Natural killer cell treated with Interleukin-12 subunit alpha and Interleukin-12 subunit beta and Interleukin-15 and Interleukin-18, amount 100 ng/mL, for 72 hours (primary cell): ENCODE measurements at regions not wholly inside any gene's neighbourhood (a gene's known extent, or its start where the extent isn't known, plus 50 kb on each side); places are given as distances from the start of the nearest gene placed in this dataset.
"Not testable (repeated sequence)": the region's sequence is repeated elsewhere in the genome, so short reads cannot be mapped to it uniquely, and the experiment has no call there.

ENCODE experiments used
- ATAC-seq, 2 donors: fragments of 150-1000 bp; cut with Tn5 transposase in 1 of 2; sonication (Bioruptor Pico), chemical (Tn5 transposase) in 1 of 2; 2 replicates each; pipeline ENCODE4 v1.10.0; 2021
- DNase-seq: peaks from one replicate; pipeline ENCODE4 v3.0.0; 2022; ENCODE audit warnings: low spot score
- H3K27ac Mint-ChIP-seq, 2 donors: 1 replicate in 1 of 2; 2 replicates in 1 of 2; pipeline ENCODE4 v1.8.0; 2022; ENCODE audit warnings: mixed read lengths in 2 of 2, mild to moderate bottlenecking in 1 of 2, moderate library complexity in 1 of 2
- H3K27me3 Mint-ChIP-seq, 2 donors: 1 replicate in 1 of 2; 2 replicates in 1 of 2; pipeline ENCODE4 v1.8.0; 2022; ENCODE audit warnings: mixed read lengths in 2 of 2
- H3K36me3 Mint-ChIP-seq: one replicate; pipeline ENCODE4 v1.8.0; 2022; ENCODE audit warnings: mixed read lengths
- H3K4me1 Mint-ChIP-seq, 2 donors: 1 replicate in 1 of 2; 2 replicates in 1 of 2; pipeline ENCODE4 v1.8.0; 2022; ENCODE audit warnings: low read depth in 2 of 2, mixed read lengths in 2 of 2, mild to moderate bottlenecking in 1 of 2
- H3K4me3 Mint-ChIP-seq: one replicate; pipeline ENCODE4 v1.8.0; 2022; ENCODE audit warnings: mixed read lengths
- H3K9me3 Mint-ChIP-seq: 2 replicates; pipeline ENCODE4 v1.8.0; 2022; ENCODE audit warnings: mixed read lengths

DNA sequence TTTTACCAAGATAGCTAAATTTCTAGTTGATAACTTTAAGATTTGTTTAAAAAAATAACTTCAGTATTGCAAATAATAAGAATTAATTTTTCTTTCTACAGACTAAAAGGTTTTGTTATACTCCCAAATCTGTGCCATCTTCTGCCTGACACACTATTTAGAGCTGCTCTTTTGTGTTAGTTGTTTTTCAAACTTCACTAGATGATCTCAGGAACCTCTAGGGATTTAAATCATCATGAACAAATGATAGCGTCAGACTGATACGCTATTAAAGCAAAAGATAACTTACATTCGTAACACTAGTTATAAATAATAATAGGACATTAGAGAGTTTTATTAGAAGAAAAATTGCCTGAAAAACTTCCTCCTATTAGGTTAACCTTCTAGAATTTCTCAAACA is 243.1 kb upstream of the CXADR start:
- ATAC-seq (no peak), DNase-seq (no peak)
- Mint-ChIP-seq H3K27me3 (no peaks in the 10 kb centered on the region), H3K4me3 (no peak overlapping the region), H3K4me1 (no peaks in the 10 kb centered on the region), H3K9me3 (peaks cover 24% of the 10 kb centered on the region), H3K27ac (no peak overlapping the region), H3K36me3 (peaks cover 6% of the 10 kb centered on the region)

DNA sequence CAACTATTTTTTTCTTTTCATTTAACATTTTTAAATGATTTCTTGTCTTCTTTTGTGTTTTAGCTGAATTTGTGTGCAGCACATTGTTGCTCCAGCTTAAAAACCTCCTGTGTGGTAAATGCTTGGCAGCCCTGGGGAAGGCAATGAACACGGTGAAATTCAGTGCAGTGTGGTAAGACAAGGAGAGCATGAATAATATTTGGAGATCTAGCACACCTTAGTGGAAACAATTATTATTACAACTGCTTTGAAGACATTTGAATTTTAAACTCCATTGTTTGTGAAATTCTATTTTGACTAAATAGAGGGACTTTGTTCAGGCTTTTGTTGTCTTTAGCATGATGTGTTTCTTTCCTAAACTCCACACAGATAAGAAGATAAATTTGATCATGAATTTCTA is 242.6 kb upstream of the CXADR start:
- no peak for DNase-seq
- no peaks in the 10 kb centered on the region for H3K4me1 Mint-ChIP-seq
- H3K27ac Mint-ChIP-seq: no peak overlapping the region
- no peak for ATAC-seq
- H3K27me3 Mint-ChIP-seq: no peaks in the 10 kb centered on the region
- H3K4me3 Mint-ChIP-seq: no peak overlapping the region
- H3K36me3 Mint-ChIP-seq: peaks cover 6% of the 10 kb centered on the region
- peaks cover 24% of the 10 kb centered on the region for H3K9me3 Mint-ChIP-seq

DNA sequence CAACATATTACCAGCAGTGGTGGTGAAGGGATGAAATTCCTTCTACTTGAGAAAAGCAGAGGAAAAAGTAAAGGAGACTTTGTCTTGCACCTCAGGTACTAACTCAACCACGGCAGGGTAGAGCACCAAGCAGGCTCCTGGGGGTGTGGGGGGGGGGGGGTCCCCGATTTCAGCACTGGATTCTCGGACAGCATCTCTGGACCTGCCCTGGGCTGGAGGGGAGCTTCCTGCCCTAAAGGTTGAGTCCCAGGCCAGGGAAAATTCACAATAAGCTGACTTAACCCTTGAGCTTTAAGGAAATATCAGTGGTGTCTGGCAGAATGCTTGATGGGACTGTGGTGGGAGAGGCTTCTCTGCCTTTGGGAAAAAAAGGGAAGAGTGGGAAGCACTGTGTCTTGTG is 233.2 kb upstream of the CXADR start:
- no peaks in the 10 kb centered on the region for H3K4me1 Mint-ChIP-seq

DNA sequence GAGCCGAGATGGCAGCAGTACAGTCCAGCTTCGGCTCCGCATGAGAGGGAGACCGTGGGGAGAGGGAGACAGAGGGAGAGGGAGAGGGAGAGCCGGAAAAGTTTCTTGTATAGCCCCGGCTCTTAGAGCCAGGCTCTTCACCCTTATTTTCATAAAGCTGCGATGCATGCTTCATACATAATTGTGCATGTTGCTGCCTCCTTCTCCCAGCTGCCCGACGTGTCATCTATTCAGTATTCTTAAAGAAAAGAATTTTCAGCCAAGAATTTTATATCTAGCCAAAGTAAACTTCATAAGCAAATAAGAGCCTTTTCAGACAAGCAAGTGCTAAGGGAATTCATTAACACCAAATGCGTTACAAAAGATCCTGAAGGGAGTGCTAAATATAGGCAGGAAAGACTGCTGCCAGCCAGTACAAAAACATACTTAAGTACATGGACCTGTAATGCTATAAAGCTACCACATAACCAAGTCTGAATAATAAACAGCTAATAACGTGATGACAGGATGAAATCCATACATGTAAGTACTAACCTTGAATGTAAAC is 219.8 kb upstream of the CXADR start:
- not testable (repeated sequence) for DNase-seq, ATAC-seq, H3K4me1 Mint-ChIP-seq, H3K27ac Mint-ChIP-seq, H3K36me3 Mint-ChIP-seq, H3K27me3 Mint-ChIP-seq, H3K4me3 Mint-ChIP-seq
- peaks cover 17% of the 10 kb centered on the region for H3K9me3 Mint-ChIP-seq

More for the DNA sequence above, 233.2 kb upstream of the CXADR start:
- no peak for DNase-seq
- no peak overlapping the region for H3K27ac Mint-ChIP-seq
- no peaks in the 10 kb centered on the region for H3K27me3 Mint-ChIP-seq
- peaks cover 11% of the 10 kb centered on the region for H3K36me3 Mint-ChIP-seq
- ATAC-seq: no peak
- no peak overlapping the region for H3K4me3 Mint-ChIP-seq
- H3K9me3 Mint-ChIP-seq: peaks cover 24% of the 10 kb centered on the region

DNA sequence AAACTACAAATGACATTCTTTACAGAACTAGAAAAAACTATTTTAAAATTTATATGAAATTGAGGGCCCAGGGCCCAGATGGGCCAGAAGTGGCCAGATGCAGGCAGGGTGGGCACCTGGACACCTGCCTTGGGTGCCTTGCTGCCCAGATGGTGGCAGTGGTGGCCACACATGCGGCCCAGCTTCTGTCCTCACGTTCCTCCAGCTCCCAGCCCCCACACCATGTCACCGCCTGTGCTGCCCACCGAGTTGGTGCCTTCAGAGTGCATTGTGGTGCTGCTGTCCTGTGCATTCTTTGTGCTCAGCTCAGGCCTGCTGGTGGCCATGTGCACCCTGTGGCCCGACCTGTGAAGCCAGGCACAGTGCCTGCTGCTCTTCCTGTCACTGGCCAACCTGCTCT is 216.8 kb upstream of the CXADR start:
- peaks cover 17% of the 10 kb centered on the region for H3K9me3 Mint-ChIP-seq
- ATAC-seq (no peak), DNase-seq (no peak)
- H3K27me3 Mint-ChIP-seq: no peaks in the 10 kb centered on the region
- no peak overlapping the region for H3K27ac Mint-ChIP-seq
- H3K4me3 Mint-ChIP-seq: no peak overlapping the region
- peaks cover 4% of the 10 kb centered on the region for H3K36me3 Mint-ChIP-seq
- H3K4me1 Mint-ChIP-seq: no peaks in the 10 kb centered on the region

DNA sequence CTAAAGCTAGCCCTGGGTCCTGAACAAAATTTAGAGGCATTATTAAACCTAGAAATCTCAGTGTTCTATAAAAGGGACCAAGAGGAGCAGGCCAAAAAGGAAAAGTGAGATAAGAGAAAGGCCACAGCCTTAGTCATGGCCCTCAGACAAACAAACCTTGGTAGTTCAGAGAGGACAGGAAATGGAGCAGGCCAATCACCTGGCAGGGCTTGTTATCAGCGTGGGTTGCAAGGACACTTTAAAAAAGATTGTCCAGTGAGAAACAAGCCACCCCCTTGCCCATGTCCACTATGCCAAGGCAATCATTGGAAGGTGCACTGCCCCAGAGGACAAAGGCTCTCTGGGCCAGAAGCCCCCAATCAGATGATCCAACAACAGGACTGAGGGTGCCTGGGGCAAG is 213.3 kb upstream of the CXADR start:
- not testable (repeated sequence) for H3K27ac Mint-ChIP-seq, H3K36me3 Mint-ChIP-seq, H3K4me3 Mint-ChIP-seq, H3K4me1 Mint-ChIP-seq, DNase-seq, H3K27me3 Mint-ChIP-seq, ATAC-seq
- peaks cover 16% of the 10 kb centered on the region for H3K9me3 Mint-ChIP-seq

DNA sequence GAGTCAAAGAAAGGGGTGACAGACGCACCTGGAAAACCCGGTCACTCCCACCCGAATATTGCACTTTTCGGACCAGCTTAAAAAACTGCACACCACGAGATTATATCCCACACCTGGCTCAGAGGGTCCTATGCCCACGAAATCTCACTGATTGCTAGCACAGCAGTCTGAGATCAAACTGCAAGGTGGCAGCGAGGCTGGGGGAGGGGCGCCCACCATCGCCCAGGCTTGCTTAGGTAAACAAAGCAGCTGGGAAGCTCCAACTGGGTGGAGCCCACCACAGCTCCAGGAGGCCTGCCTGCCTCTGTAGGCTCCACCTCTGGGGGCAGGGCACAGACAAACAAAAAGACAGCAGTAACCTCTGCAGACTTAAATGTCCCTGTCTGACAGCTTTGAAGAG is 185.1 kb upstream of the CXADR start:
- H3K27me3 Mint-ChIP-seq, H3K4me3 Mint-ChIP-seq, H3K4me1 Mint-ChIP-seq, H3K27ac Mint-ChIP-seq, ATAC-seq, DNase-seq: not testable (repeated sequence)
- Mint-ChIP-seq H3K36me3 (peaks cover 14% of the 10 kb centered on the region), H3K9me3 (peaks cover 11% of the 10 kb centered on the region)

DNA sequence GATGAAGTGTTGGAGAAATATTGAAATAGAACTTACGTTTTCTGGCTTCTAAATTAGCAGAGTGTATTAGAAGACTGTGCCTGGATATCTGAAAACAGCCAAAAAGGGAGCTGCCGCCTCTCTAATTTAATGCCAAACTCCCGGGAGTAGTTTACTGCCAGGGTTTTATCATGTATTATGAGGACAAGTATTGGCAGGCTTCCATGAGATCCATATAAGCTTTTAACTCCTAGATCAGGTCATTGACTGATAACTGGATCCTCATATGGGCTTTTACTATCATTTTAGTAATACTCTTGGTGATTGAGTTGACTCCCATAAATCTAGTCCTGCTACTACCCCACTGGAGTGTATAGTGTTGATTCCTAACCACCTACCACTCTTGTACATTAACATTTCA is 178.4 kb upstream of the CXADR start:
- H3K27me3 Mint-ChIP-seq: no peaks in the 10 kb centered on the region

DNA sequence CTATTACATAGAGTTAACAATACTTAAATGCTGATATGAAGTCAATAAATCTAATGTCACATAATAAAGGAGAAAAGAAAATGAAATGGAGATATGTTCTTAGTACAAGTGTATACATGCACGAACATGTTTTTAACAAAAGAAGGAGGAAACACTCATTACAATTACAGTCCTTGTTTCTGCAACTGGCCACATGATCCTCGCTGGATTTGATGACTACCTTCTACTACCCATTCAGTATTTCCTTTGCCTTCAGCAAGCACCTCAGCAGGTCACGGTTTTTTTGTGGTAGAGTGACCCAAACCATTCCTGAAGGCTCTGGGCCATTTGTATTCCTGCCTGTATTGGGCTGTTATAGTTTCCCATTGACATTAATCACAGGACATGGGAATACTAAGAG is 172.8 kb upstream of the CXADR start:
- H3K4me3 Mint-ChIP-seq: no peak overlapping the region
- ATAC-seq (no peak), DNase-seq (no peak)
- no peaks in the 10 kb centered on the region for H3K36me3 Mint-ChIP-seq
- H3K9me3 Mint-ChIP-seq: peaks cover 7% of the 10 kb centered on the region
- H3K27me3 Mint-ChIP-seq: no peaks in the 10 kb centered on the region
- no peak overlapping the region for H3K27ac Mint-ChIP-seq
- no peaks in the 10 kb centered on the region for H3K4me1 Mint-ChIP-seq

More for the DNA sequence above, 178.4 kb upstream of the CXADR start:
- peaks cover 5% of the 10 kb centered on the region for H3K36me3 Mint-ChIP-seq
- H3K27ac Mint-ChIP-seq: no peak overlapping the region
- H3K9me3 Mint-ChIP-seq: no peaks in the 10 kb centered on the region
- DNase-seq (no peak), ATAC-seq (no peak)
- H3K4me1 Mint-ChIP-seq: no peaks in the 10 kb centered on the region
- H3K4me3 Mint-ChIP-seq: no peak overlapping the region

DNA sequence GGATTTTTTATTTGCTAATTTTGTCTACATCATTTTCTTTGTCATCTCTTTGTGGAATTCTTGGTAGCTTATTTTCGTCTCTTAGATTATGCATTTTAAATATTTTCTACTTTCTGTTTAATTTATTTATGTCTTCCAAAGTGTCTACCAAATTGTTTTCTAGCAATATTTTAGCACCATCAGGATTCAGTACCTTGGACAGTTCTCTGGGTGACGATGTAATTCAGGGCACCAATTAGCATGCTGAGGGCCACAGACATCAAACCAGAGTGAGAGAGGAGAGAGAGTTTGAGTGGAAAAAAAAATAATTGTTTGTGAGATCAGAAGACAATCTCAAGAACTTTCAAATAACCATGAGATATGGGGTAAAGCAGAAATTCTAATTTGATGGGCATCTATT is 169.8 kb upstream of the CXADR start:
- Mint-ChIP-seq H3K4me1 (no peaks in the 10 kb centered on the region), H3K4me3 (no peak overlapping the region), H3K27me3 (no peaks in the 10 kb centered on the region), H3K27ac (no peak overlapping the region), H3K9me3 (peaks cover 7% of the 10 kb centered on the region), H3K36me3 (no peaks in the 10 kb centered on the region)
- DNase-seq (no peak), ATAC-seq (no peak)

DNA sequence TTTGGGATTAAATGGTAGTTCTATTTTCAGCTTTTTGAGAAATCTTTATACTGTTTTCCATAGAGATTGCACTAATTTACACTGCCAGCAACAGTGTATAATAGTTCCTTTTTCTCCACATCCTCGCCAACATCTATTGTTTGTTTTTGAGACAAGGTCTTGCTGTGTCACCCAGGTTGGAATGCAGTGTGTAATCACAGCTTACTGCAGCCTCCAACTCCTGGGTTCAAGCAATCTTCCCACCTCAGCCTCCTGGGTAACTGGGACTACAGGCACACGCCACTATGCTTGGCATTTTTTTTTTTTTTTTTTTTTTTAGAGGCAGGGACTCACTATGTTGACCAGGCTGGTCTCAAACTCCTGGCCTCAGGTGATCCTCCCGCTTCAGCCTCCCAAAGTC is 164.5 kb upstream of the CXADR start:
- Mint-ChIP-seq H3K36me3 (peaks cover 14% of the 10 kb centered on the region), H3K27me3 (no peaks in the 10 kb centered on the region), H3K27ac (no peak overlapping the region), H3K4me3 (no peak overlapping the region), H3K9me3 (peaks cover 8% of the 10 kb centered on the region), H3K4me1 (no peaks in the 10 kb centered on the region)
- DNase-seq: no peak
- ATAC-seq: no peak

DNA sequence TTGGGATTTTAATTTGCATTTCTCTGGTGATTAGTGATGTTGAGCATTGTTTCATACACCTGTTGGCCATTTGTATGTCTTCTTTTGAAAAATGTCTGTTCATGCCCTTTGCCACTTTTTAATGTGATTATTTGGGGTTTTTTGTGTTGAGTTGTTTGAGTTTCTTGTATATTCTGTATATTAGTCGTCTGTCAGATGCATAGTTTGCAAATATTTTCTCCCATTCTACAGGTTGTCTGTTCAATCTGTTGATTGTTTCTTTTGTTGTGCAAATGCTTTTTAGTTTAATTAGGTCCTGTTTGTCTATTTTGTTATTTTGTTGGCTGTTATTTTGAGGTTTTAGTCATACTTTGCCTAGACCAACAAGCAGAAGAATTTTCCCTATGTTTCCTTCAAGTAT is 164.0 kb upstream of the CXADR start:
- Mint-ChIP-seq H3K36me3 (peaks cover 14% of the 10 kb centered on the region), H3K9me3 (peaks cover 8% of the 10 kb centered on the region), H3K27me3 (no peaks in the 10 kb centered on the region), H3K27ac (no peak overlapping the region), H3K4me1 (no peaks in the 10 kb centered on the region), H3K4me3 (no peak overlapping the region)
- ATAC-seq (no peak), DNase-seq (no peak)

DNA sequence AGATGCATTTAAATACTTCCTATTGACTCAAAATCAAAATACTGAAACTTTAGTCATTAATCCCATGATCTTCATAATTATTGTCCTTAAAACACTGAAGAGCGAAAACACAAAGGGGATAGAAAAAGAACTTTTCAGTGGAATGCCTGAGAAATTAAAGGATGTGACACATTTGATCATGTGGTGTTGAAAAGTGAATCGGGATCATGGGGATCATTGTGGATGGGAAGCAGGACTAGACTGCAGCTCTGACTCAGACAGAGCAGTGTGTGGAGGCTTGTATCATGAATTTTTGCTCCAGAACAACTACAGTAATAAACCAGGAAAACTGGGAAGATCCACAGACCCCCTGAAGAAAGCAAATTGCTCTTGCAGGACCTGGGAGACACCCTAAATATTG is 161.1 kb upstream of the CXADR start:
- DNase-seq (no peak), ATAC-seq (no peak)
- Mint-ChIP-seq H3K27ac (no peak overlapping the region), H3K4me3 (no peak overlapping the region), H3K27me3 (no peaks in the 10 kb centered on the region), H3K9me3 (peaks cover 8% of the 10 kb centered on the region), H3K36me3 (peaks cover 14% of the 10 kb centered on the region), H3K4me1 (no peaks in the 10 kb centered on the region)

DNA sequence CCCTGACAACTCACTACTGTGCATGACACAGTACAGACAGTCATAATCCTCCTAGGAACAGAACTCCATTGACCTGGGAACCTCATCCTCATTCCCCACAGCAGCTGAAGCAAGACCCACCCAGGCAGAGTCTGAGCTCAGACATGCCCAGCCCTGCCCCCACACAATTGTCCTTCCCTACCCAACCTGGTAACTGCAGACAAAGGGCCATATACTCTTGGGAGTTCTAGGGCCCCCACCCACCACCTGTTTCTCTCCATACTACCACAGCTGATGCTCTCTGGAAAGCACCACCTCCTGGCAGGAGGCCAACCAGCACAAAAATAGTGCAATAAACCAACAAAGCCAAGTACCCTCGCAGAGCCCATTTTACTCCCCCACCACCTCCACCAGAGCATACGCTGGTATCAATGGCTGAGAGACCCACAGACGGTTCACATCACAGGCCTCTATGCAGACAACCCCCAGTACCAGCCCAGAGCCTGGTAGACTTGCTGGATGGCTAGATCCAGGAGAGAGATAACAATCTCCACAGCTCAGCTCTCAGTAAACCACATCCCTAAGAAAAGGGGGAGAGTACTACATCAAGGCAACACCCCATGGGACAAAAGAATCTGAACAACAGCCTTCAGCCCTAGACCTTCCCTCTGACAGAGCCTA is 159.7 kb upstream of the CXADR start:
- Mint-ChIP-seq H3K27ac (no peak overlapping the region), H3K36me3 (peaks cover 14% of the 10 kb centered on the region), H3K27me3 (no peaks in the 10 kb centered on the region), H3K9me3 (peaks cover 8% of the 10 kb centered on the region), H3K4me3 (no peak overlapping the region), H3K4me1 (no peaks in the 10 kb centered on the region)
- DNase-seq (no peak), ATAC-seq (no peak)

DNA sequence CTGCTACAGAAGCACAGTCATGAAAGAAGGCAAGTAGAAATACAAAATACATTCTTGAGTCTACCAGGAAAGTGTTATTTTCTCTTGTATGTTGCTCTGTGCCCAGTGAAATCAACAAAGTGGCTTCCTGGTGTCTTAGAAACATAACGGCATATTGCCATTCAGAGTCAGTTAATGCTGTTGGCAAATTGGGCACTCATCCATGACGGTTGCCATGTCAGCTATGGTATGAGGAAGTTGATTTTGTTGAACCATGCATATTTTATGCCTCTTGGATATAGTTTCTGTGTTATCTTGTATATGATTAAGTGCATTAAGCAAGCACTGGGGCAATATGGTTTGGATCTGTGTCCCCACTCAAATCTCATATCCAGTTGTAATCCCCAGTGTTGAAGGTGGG is 153.1 kb upstream of the CXADR start:
- no peak for DNase-seq
- H3K27me3 Mint-ChIP-seq: no peaks in the 10 kb centered on the region
- no peak for ATAC-seq
- no peaks in the 10 kb centered on the region for H3K36me3 Mint-ChIP-seq
- no peak overlapping the region for H3K4me3 Mint-ChIP-seq
- peaks cover 10% of the 10 kb centered on the region for H3K9me3 Mint-ChIP-seq
- no peaks in the 10 kb centered on the region for H3K4me1 Mint-ChIP-seq
- no peak overlapping the region for H3K27ac Mint-ChIP-seq
